Kidney capillary endothelial cell (primary cell): ENCODE measurements at regions not wholly inside any gene's neighbourhood (a gene's known extent, or its start where the extent isn't known, plus 50 kb on each side); places are given as distances from the start of the nearest gene placed in this dataset.

Source experiments
- DNase-seq: peaks from one replicate; pipeline ENCODE4 v3.0.0-alpha.2; 2018; ENCODE audit warnings: low spot score

GRCh38 chr15:98421419-98422129 lies 226.8 kb upstream of the IGF1R start:
- DNase-seq: peak; percentile 42

- DNase-seq: no peak
Measured at GRCh38 chr15:98422130-98422478, 226.2 kb upstream of the IGF1R start.

DNA sequence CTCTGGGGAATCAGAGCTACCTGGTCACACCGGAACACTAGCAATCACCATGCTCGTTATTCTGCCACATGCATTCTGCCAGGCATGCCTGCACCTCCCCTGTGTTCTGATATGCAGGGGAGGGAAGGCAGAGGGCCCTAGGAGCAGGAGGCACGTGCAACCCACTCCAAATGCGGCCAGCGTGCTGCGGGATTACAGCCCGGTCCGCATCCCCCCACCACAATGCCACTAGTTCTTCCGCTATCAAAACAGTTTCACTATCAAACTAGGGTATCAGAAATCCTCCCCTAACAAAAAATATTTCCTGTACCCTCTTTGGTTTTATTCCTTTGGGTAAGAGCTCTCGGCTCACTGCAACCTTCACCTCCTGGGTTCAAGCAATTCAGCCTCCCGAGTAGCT lies 223.2 kb upstream of the IGF1R start:
- no peak for DNase-seq

GRCh38 chr15:98427321-98427720 lies 221.0 kb upstream of the IGF1R start:
- DNase-seq: no peak

GRCh38 chr15:98428253-98428989 lies 219.9 kb upstream of the IGF1R start:
- peak; percentile 50 for DNase-seq

DNA sequence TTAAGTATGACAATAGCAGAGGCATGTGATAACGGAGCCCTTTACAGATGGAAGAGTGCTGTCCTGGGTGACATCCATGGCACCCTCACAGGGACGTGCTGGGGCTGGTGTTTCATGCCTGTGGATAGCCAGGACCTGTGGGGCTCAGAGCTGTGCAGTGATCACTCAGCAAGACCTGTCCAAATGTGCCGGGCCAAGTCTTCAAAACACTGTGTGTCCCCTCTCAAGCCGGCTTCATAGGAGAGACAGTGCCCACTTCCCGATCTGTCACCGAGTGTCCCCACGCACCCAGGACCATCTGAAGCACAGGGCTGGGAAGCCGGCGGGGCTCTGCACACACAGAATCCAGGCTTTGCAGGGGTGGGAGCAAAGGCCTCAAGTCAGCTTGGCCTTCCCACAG lies 217.2 kb upstream of the IGF1R start:
- DNase-seq: no peak

- no peak for DNase-seq
Measured at GRCh38 chr15:98433346-98433745, 215.0 kb upstream of the IGF1R start.

DNA sequence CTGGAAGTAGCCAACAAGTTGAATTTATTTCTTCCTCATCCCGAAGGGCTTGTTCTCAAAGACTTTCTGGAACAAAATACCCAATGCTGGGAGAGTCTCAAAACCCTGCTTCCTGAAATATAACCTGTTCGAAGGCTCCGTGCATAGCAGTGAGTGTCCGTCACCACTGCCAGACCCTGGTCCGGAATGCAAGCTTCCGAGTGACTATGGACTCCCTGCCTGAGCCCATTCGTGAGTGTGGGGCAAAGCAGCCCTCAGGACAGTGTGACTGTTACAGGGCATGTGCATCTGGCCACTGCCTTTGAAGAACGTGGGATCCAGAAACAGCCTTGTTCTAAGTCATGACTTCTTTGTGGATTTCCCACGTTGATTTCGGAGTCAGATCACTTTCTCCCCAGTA lies 214.5 kb upstream of the IGF1R start:
- DNase-seq: no peak

- DNase-seq: no peak
Measured at GRCh38 chr15:98437752-98438151, 210.6 kb upstream of the IGF1R start.

DNA sequence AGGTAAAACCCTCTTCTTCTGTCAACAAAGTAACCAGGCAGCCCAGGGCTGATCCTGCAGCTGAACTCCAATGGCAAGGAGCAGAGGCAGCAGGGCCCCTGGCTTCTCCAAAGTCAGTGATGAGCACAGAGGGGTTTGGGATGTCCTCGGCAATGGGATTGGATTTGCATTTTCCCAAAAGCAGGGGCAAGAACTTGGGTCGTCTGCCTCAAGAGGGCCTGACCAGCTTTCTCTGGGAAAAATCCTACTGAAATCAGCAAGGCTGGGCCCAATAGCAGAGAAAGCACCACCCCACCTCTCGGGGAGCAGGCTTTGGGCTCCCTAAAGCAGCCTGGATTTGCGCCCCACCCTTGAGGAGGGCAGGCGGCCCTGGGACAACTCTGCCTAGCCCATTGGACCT lies 210.0 kb upstream of the IGF1R start:
- no peak for DNase-seq

DNA sequence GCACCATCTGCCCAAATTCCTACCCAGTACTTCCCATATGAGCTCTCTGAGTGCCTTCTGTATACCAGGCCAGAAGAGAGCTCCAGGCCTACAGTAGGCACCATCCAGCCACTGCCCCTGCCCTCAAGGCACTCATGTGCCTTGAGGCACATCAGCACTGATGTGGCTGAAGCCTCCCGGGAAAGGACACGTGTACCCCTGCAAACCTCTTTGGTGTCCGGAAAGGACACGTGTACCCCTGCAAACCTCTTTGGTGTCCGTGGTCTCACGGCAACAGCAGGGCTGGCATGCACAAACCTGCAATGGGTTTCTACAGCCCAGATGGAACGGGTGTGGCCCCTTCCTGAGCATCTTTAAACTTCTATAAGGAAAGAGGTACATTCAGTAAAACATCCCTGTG lies 209.4 kb upstream of the IGF1R start:
- no peak for DNase-seq

DNA sequence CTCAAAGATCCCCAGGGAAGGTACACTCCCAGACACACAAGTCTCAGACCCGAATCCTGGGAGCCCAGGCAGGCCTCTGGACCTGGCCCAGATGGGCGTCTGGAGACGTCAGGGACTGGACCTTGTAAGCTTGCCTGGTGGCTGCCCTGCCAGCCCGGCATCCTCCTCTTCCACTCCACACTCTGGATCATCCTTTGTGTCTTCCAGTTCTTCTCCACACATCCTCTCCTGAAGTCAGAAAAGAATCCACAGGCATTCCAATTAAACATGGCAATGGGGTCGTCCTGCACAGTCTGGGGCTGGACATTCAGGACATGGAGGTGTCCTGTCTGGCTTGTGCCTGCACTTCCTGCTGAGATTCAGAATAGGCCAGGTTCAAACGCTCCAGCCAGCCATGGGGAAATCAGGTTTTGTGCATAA lies 208.8 kb upstream of the IGF1R start:
- DNase-seq: no peak

DNA sequence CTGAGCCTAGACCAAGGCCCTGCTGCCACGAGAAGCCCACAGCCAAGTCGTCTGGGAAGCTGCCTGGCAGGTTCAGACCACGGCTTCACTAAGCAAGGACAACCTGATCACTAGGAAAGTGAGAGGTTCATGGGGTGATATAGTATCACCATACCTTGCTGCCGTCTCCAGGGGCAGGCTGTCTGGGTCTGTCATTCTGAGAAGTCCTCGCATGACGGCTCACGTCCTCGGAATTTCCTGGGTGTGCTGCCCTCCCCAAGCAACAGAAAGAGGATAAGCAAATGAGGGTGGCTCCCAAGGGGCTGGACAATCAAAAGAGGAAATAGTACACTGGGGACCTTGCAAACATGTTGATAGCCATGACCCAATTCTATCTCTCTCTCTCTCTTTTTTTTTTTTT lies 207.4 kb upstream of the IGF1R start:
- DNase-seq: no peak

DNA sequence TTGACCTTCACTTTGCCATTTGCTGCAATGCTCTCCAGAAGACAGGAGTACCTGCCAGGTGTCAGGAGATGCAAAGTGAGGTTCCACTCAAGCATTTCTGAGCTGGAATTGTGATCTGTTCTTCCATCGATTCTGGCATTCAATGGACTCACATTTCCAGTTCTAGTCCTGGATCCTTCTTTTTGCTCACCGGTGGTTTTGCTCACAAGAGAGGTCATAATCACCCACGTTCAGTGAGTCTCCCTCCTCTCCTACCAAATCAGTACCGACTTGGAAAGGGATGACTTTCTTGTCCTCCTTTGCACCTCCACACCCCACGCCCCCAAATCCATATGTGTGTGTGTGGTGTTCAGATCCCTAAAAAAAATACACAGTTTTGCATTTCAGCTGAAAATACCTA lies 206.7 kb upstream of the IGF1R start:
- no peak for DNase-seq

DNA sequence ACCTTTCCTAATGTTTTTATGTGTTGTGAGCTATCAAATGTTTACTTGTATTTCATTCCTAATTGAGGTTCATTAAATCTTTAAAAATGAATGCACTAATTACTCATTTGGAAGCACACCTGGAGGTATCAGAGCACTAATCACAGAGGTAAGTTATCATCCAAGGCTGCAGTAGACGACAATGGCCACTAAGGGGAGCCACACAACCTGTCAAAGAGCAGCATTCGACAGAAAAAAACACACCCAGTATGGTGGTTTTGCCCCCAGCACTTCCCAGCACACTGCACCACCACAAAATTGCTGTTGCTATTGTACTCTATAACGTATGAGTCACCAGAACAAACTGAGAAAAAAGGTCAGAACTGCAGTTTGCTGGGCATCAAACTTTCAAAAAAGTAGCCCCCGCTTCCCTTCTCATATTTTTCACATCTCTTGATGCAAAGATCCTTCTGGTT lies 205.9 kb upstream of the IGF1R start:
- DNase-seq: peak; percentile 63

DNA sequence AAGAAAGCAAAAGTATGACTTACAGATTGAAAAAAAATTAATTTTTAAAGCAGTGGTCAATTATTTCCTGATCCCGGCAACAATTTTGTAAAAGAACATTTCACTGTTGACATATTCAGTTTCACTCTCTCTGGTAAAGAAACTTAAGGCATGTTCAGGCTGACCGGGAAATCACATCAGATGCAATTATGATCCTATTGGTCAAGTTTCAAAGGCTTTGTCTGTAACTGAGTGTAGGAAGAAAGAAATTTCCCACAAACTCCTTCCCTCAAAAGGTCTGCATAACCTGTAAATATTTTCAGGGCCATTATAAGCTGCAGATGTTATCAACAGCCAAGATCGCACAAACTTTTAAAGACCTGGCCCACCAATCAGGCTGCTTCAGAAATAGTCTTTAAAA lies 205.4 kb upstream of the IGF1R start:
- DNase-seq: no peak

DNA sequence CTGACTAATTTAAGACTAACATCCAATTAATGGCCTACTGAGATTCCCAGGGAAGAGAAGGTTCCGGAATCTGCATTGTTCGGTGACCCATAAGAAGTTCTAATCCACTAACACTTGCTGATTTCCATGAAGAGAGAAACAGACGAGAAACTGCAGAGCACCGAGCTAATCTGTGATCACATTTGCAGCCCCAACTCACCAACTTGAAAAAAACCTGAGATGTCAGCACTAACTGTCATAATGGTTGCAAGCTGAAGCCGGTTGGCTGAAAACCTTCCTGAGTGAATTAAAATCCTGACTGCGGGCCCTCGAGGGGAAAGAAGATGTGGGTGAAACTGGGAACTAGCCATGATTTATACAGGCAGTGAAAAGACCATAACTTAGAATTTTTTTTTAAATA lies 204.8 kb upstream of the IGF1R start:
- DNase-seq: no peak

- no peak for DNase-seq
Measured at GRCh38 chr15:98444138-98444537, 204.2 kb upstream of the IGF1R start.

DNA sequence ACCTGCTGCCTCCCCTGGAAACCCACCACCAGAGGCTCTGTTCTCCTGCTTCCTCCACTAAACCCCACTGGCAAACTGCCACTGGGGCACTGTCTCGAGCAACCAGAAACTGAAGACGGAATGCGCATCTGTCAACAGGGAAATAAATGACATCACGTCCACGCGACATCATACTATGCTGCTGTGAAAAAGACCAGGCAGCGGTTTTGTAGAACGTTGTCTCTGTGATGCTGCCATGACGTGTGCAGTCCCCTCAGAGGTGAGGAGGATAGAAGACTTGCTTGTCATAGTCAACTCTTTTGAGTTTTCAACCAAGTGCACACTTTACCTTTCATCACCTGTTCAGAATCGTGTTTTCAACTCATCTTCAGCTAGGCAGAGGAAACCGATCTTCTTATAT lies 203.0 kb upstream of the IGF1R start:
- DNase-seq: no peak

DNA sequence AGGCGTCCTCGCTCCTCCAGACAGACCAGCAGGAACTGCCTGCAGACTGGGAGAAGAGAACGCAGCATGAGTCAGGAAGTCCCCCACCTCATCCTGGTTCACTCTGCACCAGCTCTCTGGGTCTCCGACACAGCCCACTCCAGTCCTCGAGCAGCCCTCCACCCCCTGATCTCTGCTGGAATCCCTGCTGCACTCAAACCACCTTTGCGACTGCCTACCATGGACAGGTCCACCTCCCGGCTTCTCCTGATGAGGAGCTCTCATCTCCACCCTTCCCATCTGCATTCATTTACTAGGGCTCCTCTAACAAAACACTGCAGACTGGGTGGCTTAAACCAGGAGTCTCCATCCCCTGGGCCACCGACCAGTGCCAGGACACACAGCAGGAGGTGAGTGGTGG lies 202.3 kb upstream of the IGF1R start:
- no peak for DNase-seq

DNA sequence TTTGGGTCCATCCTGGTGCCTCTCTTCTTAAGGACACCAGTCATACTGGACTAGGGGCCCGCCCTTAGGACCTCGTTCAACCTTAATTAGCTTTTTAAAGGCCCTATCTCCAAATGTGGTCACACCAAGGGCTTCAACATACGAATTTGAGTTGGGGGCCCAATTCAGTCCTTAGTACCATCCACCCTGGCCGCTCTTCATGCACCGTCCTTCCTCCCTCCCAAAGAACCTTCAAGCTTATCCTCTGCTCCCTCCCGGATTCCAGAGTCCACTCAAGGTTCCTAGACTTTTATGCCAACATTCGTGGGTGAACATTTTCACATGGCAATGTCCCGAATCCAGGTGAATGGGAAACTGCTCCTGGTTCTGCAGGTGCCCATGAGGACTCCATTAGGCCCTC lies 201.3 kb upstream of the IGF1R start:
- no peak for DNase-seq

DNA sequence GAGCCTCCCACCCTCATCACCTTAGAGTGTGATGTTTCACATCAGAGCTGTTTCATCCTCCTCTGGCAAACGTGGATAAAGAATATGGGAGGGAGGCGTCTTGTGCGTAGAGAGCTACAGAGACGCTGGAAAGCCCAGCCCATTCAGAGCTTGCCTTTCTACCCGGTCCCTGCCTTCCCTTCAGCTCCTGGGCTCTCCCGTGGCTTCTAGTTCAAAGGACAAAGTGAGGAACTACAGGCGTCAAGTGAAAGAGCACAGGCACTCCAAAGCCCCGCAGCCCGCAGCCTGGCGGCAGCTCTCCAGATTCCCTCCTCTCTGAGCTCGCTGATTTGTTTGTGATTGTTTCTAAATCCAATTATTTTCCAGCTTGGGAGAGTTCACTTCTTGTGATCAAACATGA lies 197.1 kb upstream of the IGF1R start:
- DNase-seq: no peak

- no peak for DNase-seq
Measured at GRCh38 chr15:98452238-98452637, 196.1 kb upstream of the IGF1R start.

GRCh38 chr15:98455904-98456303 lies 192.4 kb upstream of the IGF1R start:
- no peak for DNase-seq
